Stomach (tissue), 8 donors: ENCODE measurements at regions not wholly inside any gene's neighbourhood (a gene's known extent, or its start where the extent isn't known, plus 50 kb on each side); places are given as distances from the start of the nearest gene placed in this dataset.
A peak's percentile ranks its signal among the peaks of the same experiment; 100 is the strongest.

Experiments
- DNase-seq, 2 donors: peaks; one replicate each; pipeline versions ENCODE4 v3.0.0 to v3.0.0-alpha.2; 2013 to 2019
- H3K27ac ChIP-seq, 5 donors: fragments of 200-600 bp in 4 of 5; sonication (generic) in 4 of 5; one replicate each; pipeline ENCODE4 v1.5.1; 2013 to 2019; ENCODE audit warnings: mild to moderate bottlenecking in 1 of 5, moderate library complexity in 1 of 5
- H3K27me3 ChIP-seq, 3 donors: fragments of 200-600 bp; sonication (generic); one replicate each; pipeline ENCODE4 v1.5.1; 2017 to 2019; ENCODE audit warnings: mixed run types in 1 of 3
- H3K36me3 ChIP-seq, 4 donors: fragments of 200-600 bp; sonication (generic); 1 replicate in 3 of 4; 2 replicates in 1 of 4; pipeline ENCODE4 v1.5.1; 2016 to 2019
- H3K4me1 ChIP-seq, 4 donors: fragments of 200-600 bp; sonication (generic); one replicate each; pipeline ENCODE4 v1.5.1; 2016 to 2019
- H3K4me3 ChIP-seq, 4 donors: fragments of 200-600 bp; sonication (generic) in 3 of 4; one replicate each; pipeline ENCODE4 v1.5.1; 2016 to 2019; ENCODE audit warnings: mild to moderate bottlenecking in 1 of 4
- H3K9me3 ChIP-seq, 4 donors: fragments of 200-600 bp; sonication (generic); one replicate each; pipeline ENCODE4 v1.5.1; 2016 to 2019
- CTCF ChIP-seq, 7 experiments: fragments of 450-650 bp in 4 of 7; fragments of 200-600 bp in 3 of 7; sonication (generic) in 3 of 7; IDR thresholded peaks; one replicate each; pipeline ENCODE4 v1.5.1; 2016 to 2019; ENCODE audit warnings: antibody characterized with exemption in 7 of 7, control low read depth in 2 of 7, mild to moderate bottlenecking in 1 of 7
- EP300 ChIP-seq: sonication (generic); formaldehyde crosslinking; IDR thresholded peaks from one replicate; pipeline ENCODE4 v1.6.1; 2017; ENCODE audit warnings: antibody characterized with exemption
- POLR2A ChIP-seq, 4 donors: fragments of 450-650 bp; IDR thresholded peaks; one replicate each; pipeline ENCODE4 v1.6.1; 2016; ENCODE audit warnings: antibody characterized with exemption in 4 of 4, control low read depth in 2 of 4, mild to moderate bottlenecking in 1 of 4, moderate library complexity in 1 of 4
- POLR2AphosphoS5 ChIP-seq, 3 donors: sonication (generic); formaldehyde crosslinking; IDR thresholded peaks; one replicate each; pipeline ENCODE4 v1.6.1; 2016; ENCODE audit warnings: antibody characterized with exemption in 3 of 3
- WGBS, 5 donors: extraction: QIAGEN DNeasy Blood & Tissue Kit in 3 of 5; methylation state at CpG; one replicate each; pipeline versions ENCODE4 v1.1.5 to v1.1.7; 2013 to 2018; 5-methylcytosine and 5-hydroxymethylcytosine counted together
- intact Hi-C: fragments of 100-400 bp; cut with DNase I; formaldehyde crosslinking; loops from one replicate; pipeline ENCODE4 v1.15.1; 2023; ENCODE audit warnings: low total_unique reads
- donor health status: healthy with polysubstance abuse.
- donor health status: Bipolar disorder and iron deficiency.
- donor health status: healthy.

GRCh38 chr1:199163267-199163666 is 524.4 kb downstream of the PTPRC start:
- 60 to 74% (median 68%) methylated on average over 4 of the region's 4 CpGs for WGBS, 5 donors
- intact Hi-C loops: no loop called here

GRCh38 chr1:199163670-199164069 is 524.8 kb downstream of the PTPRC start:
- H3K27me3 ChIP-seq: no peaks in the 10 kb centered on the region
- WGBS, 5 donors: 36 to 68% (median 54%) methylated on average over 1 of the region's 1 CpG
- no peak for TF ChIP-seq POLR2A (IDR thresholded peaks at IDR 0.05)
- TF ChIP-seq EP300: no peak
- no peak for TF ChIP-seq CTCF (IDR thresholded peaks at IDR 0.05)
- no peak for TF ChIP-seq POLR2AphosphoS5 (IDR thresholded peaks at IDR 0.05)
- no peak overlapping the region for H3K4me3 ChIP-seq
- no peak for DNase-seq
- no peaks in the 10 kb centered on the region for H3K4me1 ChIP-seq
- H3K9me3 ChIP-seq: no peaks in the 10 kb centered on the region
- no peaks in the 10 kb centered on the region for H3K36me3 ChIP-seq
- intact Hi-C loops: no loop called here
- H3K27ac ChIP-seq: no peak overlapping the region

More at GRCh38 chr1:199163267-199163666, 524.4 kb downstream of the PTPRC start:
- no peaks in the 10 kb centered on the region for H3K27me3 ChIP-seq
- no peak overlapping the region for H3K4me3 ChIP-seq
- no peaks in the 10 kb centered on the region for H3K36me3 ChIP-seq
- H3K9me3 ChIP-seq: no peaks in the 10 kb centered on the region
- DNase-seq: peak in 1 of 2 donors; percentile 3
- no peaks in the 10 kb centered on the region for H3K4me1 ChIP-seq
- H3K27ac ChIP-seq: no peak overlapping the region
- TF ChIP-seq EP300 (no peak), POLR2AphosphoS5 (IDR thresholded peaks at IDR 0.05) (no peak), CTCF (IDR thresholded peaks at IDR 0.05) (no peak), POLR2A (IDR thresholded peaks at IDR 0.05) (no peak)

GRCh38 chr1:199167460-199167859 is 528.6 kb downstream of the PTPRC start:
- Histone ChIP-seq H3K4me3 (no peak overlapping the region), H3K36me3 (no peaks in the 10 kb centered on the region), H3K27ac (no peak overlapping the region), H3K9me3 (no peaks in the 10 kb centered on the region), H3K27me3 (no peaks in the 10 kb centered on the region), H3K4me1 (no peaks in the 10 kb centered on the region)
- no peak for TF ChIP-seq POLR2A (IDR thresholded peaks at IDR 0.05)
- TF ChIP-seq POLR2AphosphoS5 (IDR thresholded peaks at IDR 0.05): no peak
- intact Hi-C loops: no loop called here
- DNase-seq: no peak
- 83 to 93% (median 88%) methylated on average over 3 of the region's 3 CpGs for WGBS, 5 donors

GRCh38 chr1:199168888-199169585 is 530.2 kb downstream of the PTPRC start:
- 63 to 79% (median 77%) methylated on average over 2 of the region's 2 CpGs for WGBS, 5 donors
- Histone ChIP-seq H3K27me3 (no peaks in the 10 kb centered on the region), H3K4me3 (no peak overlapping the region), H3K36me3 (no peaks in the 10 kb centered on the region), H3K27ac (no peak overlapping the region), H3K9me3 (no peaks in the 10 kb centered on the region), H3K4me1 (no peaks in the 10 kb centered on the region)
- intact Hi-C loops: no loop called here
- DNase-seq: peak in 1 of 2 donors; percentile 12
- TF ChIP-seq POLR2A (IDR thresholded peaks at IDR 0.05): no peak
- TF ChIP-seq POLR2AphosphoS5 (IDR thresholded peaks at IDR 0.05): no peak
- no peak for TF ChIP-seq EP300
- no peak for TF ChIP-seq CTCF (IDR thresholded peaks at IDR 0.05)

- Histone ChIP-seq H3K27me3 (no peaks in the 10 kb centered on the region), H3K27ac (no peak overlapping the region), H3K9me3 (no peaks in the 10 kb centered on the region), H3K36me3 (no peaks in the 10 kb centered on the region), H3K4me1 (no peaks in the 10 kb centered on the region), H3K4me3 (no peak overlapping the region)
- no peak for DNase-seq
- TF ChIP-seq EP300 (no peak), CTCF (IDR thresholded peaks at IDR 0.05) (no peak), POLR2A (IDR thresholded peaks at IDR 0.05) (no peak)
- intact Hi-C loops: no loop called here
- WGBS, 5 donors: 57 to 78% (median 70%) methylated on average over 3 of the region's 3 CpGs
Measured at GRCh38 chr1:199170711-199171110, 531.9 kb downstream of the PTPRC start.
